Osteoblast (primary cell): ENCODE measurements at regions not wholly inside any gene's neighbourhood (a gene's known extent, or its start where the extent isn't known, plus 50 kb on each side); places are given as distances from the start of the nearest gene placed in this dataset.
"Not testable (repeated sequence)": the region's sequence is repeated elsewhere in the genome, so short reads cannot be mapped to it uniquely, and the experiment has no call there.

Experiments
- DNase-seq: peaks from one replicate; pipeline ENCODE4 v3.0.0; 2011; ENCODE audit warnings: low spot score, mixed read lengths; ENCODE audit not compliant: insufficient read length; ENCODE audit errors: missing footprints
- H2AFZ ChIP-seq: 2 replicates; pipeline ENCODE4 v1.6.0; 2011; ENCODE audit warnings: mild to moderate bottlenecking, low read length
- H3K27ac ChIP-seq: 2 replicates; pipeline ENCODE4 v1.5.1; 2011; ENCODE audit warnings: mild to moderate bottlenecking, low read depth, low read length, moderate library complexity
- H3K27me3 ChIP-seq: 2 replicates; pipeline ENCODE4 v1.6.0; 2012; ENCODE audit warnings: mild to moderate bottlenecking, control low read depth, inconsistent platforms, low read length, moderate library complexity; ENCODE audit not compliant: insufficient read depth
- H3K36me3 ChIP-seq: 2 replicates; pipeline ENCODE4 v1.5.1; 2011; ENCODE audit warnings: mild to moderate bottlenecking, low read length, control low read depth, moderate library complexity; ENCODE audit not compliant: insufficient read depth
- H3K4me1 ChIP-seq: 2 replicates; pipeline ENCODE4 v1.5.1; 2011; ENCODE audit warnings: mild to moderate bottlenecking, low read length, control low read depth, moderate library complexity; ENCODE audit not compliant: insufficient read depth
- H3K4me2 ChIP-seq: 2 replicates; pipeline ENCODE4 v1.6.0; 2011; ENCODE audit warnings: mild to moderate bottlenecking, low read length; ENCODE audit not compliant: insufficient read depth
- H3K4me3 ChIP-seq: fragments of 200-600 bp; sonication (generic); 3 replicates; pipeline ENCODE4 v1.5.1; 2012; ENCODE audit warnings: mild to moderate bottlenecking, low read length, inconsistent platforms; ENCODE audit not compliant: insufficient read depth
- H3K79me2 ChIP-seq: 2 replicates; pipeline ENCODE4 v1.6.0; 2012; ENCODE audit warnings: mild to moderate bottlenecking, low read length, control low read depth, inconsistent platforms; ENCODE audit not compliant: insufficient read depth
- H3K9me3 ChIP-seq: 2 replicates; pipeline ENCODE4 v1.5.1; 2011; ENCODE audit warnings: low read depth, low read length, control low read depth
- H4K20me1 ChIP-seq: 2 replicates; pipeline ENCODE4 v1.6.0; 2012; ENCODE audit warnings: mild to moderate bottlenecking, low read length, control low read depth; ENCODE audit not compliant: insufficient read depth
- CTCF ChIP-seq: IDR thresholded peaks from 2 replicates; pipeline ENCODE4 v1.5.1; 2011; ENCODE audit warnings: mild to moderate bottlenecking, low read depth, low read length, moderate library complexity; ENCODE audit errors: extremely low read depth

DNA sequence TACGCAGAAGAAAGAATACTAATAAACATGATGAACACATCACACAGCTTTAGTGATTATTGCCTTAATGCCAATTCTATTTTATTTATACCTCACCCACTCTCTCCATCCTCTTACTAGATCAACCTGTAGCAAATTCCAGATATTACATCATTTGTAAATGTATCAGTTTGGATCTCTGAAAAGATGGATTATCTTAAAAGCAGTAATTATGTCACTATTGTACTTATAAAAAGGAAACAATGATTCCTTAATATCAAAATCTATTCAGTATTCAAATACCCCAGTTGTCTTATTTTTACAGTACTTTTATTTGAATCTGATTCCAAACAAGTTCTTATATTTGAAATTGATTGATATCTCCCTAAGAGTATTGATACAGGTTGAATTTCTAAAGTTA is 892.8 kb upstream of the MDGA2 start:
- H3K4me1 ChIP-seq = no peaks in the 10 kb centered on the region
- no peak for DNase-seq
- H3K4me2 ChIP-seq = no peak overlapping the region
- peaks cover 4% of the 10 kb centered on the region for H3K9me3 ChIP-seq
- no peaks in the 10 kb centered on the region for H3K27me3 ChIP-seq
- no peaks in the 10 kb centered on the region for H3K79me2 ChIP-seq
- no peaks in the 10 kb centered on the region for H3K36me3 ChIP-seq
- no peak overlapping the region for H3K4me3 ChIP-seq
- H3K27ac ChIP-seq = no peak overlapping the region
- no peak for TF ChIP-seq CTCF
- no peak overlapping the region for H2AFZ ChIP-seq
- no peaks in the 10 kb centered on the region for H4K20me1 ChIP-seq

- H3K4me1 ChIP-seq = no peaks in the 10 kb centered on the region
- no peak for TF ChIP-seq CTCF
- no peak for DNase-seq
- no peak overlapping the region for H3K27ac ChIP-seq
- H3K36me3 ChIP-seq = no peaks in the 10 kb centered on the region
- H3K9me3 ChIP-seq = peaks cover 4% of the 10 kb centered on the region
- no peaks in the 10 kb centered on the region for H3K27me3 ChIP-seq
- H2AFZ ChIP-seq = no peak overlapping the region
- H4K20me1 ChIP-seq = no peaks in the 10 kb centered on the region
- no peaks in the 10 kb centered on the region for H3K79me2 ChIP-seq
- no peak overlapping the region for H3K4me3 ChIP-seq
- no peak overlapping the region for H3K4me2 ChIP-seq
These were observed 888.1 kb upstream of the MDGA2 start for GRCh38 chr14:48563489-48563888.

DNA sequence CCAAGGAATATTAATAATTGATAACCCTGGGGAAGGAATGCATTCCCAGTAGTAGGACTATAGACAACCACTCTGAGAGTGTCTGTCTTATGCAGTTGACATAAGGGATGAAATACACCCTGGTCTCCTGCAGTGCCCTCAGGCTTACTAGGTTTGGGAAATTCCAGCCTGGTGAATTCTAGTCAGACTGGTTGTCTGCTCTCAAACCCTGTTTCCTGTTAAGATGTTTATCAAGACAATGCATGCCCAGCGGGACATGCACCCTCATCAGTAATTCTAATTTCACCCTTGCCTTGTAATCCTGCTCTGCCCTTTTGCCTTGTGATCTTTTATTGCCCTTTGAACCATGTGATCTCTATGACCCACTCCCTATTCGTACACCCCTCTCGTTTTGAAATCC is 886.0 kb upstream of the MDGA2 start:
- not testable (repeated sequence) for H3K4me3 ChIP-seq, H3K27me3 ChIP-seq, DNase-seq, H2AFZ ChIP-seq, H4K20me1 ChIP-seq, H3K27ac ChIP-seq, H3K36me3 ChIP-seq, H3K79me2 ChIP-seq, H3K4me1 ChIP-seq, H3K4me2 ChIP-seq, H3K9me3 ChIP-seq

DNA sequence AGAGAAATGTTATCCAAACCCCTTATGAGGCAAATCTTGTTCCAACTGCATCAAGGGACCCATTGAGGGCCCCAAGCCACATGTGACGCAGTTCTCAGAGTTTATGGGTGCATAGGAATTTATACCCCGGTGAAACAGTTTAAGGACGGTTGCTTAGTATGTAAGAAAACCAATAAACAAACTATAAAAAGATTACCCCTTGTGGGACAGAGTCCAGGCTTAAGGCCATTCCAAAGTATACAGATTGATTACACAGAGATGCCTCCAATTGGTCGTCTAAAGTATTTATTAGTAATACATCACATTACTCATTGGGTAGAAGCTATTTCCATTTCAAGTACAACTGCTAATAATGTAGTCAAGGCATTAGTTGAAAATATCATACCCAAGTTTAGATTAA is 885.0 kb upstream of the MDGA2 start:
- no peak overlapping the region for H3K4me2 ChIP-seq
- H3K4me1 ChIP-seq = no peaks in the 10 kb centered on the region
- H3K36me3 ChIP-seq = no peaks in the 10 kb centered on the region
- TF ChIP-seq CTCF = no peak
- no peaks in the 10 kb centered on the region for H3K79me2 ChIP-seq
- H3K4me3 ChIP-seq = no peak overlapping the region
- DNase-seq = no peak
- H3K27me3 ChIP-seq = no peaks in the 10 kb centered on the region
- H2AFZ ChIP-seq = no peak overlapping the region
- H3K9me3 ChIP-seq = peaks cover 9% of the 10 kb centered on the region
- no peaks in the 10 kb centered on the region for H4K20me1 ChIP-seq
- H3K27ac ChIP-seq = no peak overlapping the region

- no peaks in the 10 kb centered on the region for H3K36me3 ChIP-seq
- no peak overlapping the region for H3K27ac ChIP-seq
- no peaks in the 10 kb centered on the region for H4K20me1 ChIP-seq
- H2AFZ ChIP-seq = no peak overlapping the region
- H3K4me1 ChIP-seq = no peaks in the 10 kb centered on the region
- peaks cover 5% of the 10 kb centered on the region for H3K9me3 ChIP-seq
- no peak for TF ChIP-seq CTCF
- no peaks in the 10 kb centered on the region for H3K27me3 ChIP-seq
- no peak overlapping the region for H3K4me3 ChIP-seq
- no peak overlapping the region for H3K4me2 ChIP-seq
- no peaks in the 10 kb centered on the region for H3K79me2 ChIP-seq
- no peak for DNase-seq
These were observed 878.0 kb upstream of the MDGA2 start for GRCh38 chr14:48553443-48553842.
